Lower leg skin (tissue), 3 donors: ENCODE measurements at regions not wholly inside any gene's neighbourhood (a gene's known extent, or its start where the extent isn't known, plus 50 kb on each side); places are given as distances from the start of the nearest gene placed in this dataset.

Experiments used
- CTCF ChIP-seq, 3 donors: fragments of 450-650 bp; IDR thresholded peaks; one replicate each; pipeline ENCODE4 v1.5.1; 2016; ENCODE audit warnings: antibody characterized with exemption in 3 of 3, mild to moderate bottlenecking in 3 of 3, moderate library complexity in 2 of 3
- POLR2A ChIP-seq, 2 donors: fragments of 450-650 bp; IDR thresholded peaks; one replicate each; pipeline ENCODE4 v1.6.1; 2016 to 2017; ENCODE audit warnings: antibody characterized with exemption in 2 of 2, mild to moderate bottlenecking in 1 of 2, moderate library complexity in 1 of 2

- TF ChIP-seq CTCF (IDR thresholded peaks at IDR 0.05) (no peak), POLR2A (IDR thresholded peaks at IDR 0.05) (no peak)
Measured at GRCh38 chr1:193411215-193411614, 224.8 kb upstream of the B3GALT2 start.
